ENCODE measurements at regions not wholly inside any gene's neighbourhood (a gene's known extent, or its start where the extent isn't known, plus 50 kb on each side); places are given as distances from the start of the nearest gene placed in this dataset.

- DNase-seq (ENCODE audit: low read depth, low spot score) = no peak
Observed at GRCh38 chr10:128614016-128614605, 487.9 kb upstream of the MKI67 start.

- DNase-seq (ENCODE audit: low read depth, low spot score) = no peak
Observed at GRCh38 chr10:128614802-128615553, 488.8 kb upstream of the MKI67 start.

GRCh38 chr10:128617532-128617931 lies 491.3 kb upstream of the MKI67 start:
- DNase-seq (ENCODE audit: low read depth, low spot score) = no peak

- no peak for DNase-seq (ENCODE audit: low read depth, low spot score)
Observed at GRCh38 chr10:128622706-128623105, 496.5 kb upstream of the MKI67 start.

GRCh38 chr10:128623776-128624175 lies 497.6 kb upstream of the MKI67 start:
- no peak for DNase-seq (ENCODE audit: low read depth, low spot score)

- no peak for DNase-seq (ENCODE audit: low read depth, low spot score)
Observed at GRCh38 chr10:128624656-128625530, 498.7 kb upstream of the MKI67 start.

- DNase-seq (ENCODE audit: low read depth, low spot score) = no peak
Observed at GRCh38 chr10:128625926-128626325, 499.7 kb upstream of the MKI67 start.

- no peak for DNase-seq (ENCODE audit: low read depth, low spot score)
Observed at GRCh38 chr10:128626397-128627000, 500.3 kb upstream of the MKI67 start.

- DNase-seq (ENCODE audit: low read depth, low spot score) = no peak
Observed at GRCh38 chr10:128627811-128628210, 501.6 kb upstream of the MKI67 start.

- DNase-seq (ENCODE audit: low read depth, low spot score) = no peak
Observed at GRCh38 chr10:128628252-128628651, 502.0 kb upstream of the MKI67 start.

GRCh38 chr10:128629111-128630096 lies 503.2 kb upstream of the MKI67 start:
- no peak for DNase-seq (ENCODE audit: low read depth, low spot score)

GRCh38 chr10:128630787-128631252 lies 504.6 kb upstream of the MKI67 start:
- no peak for DNase-seq (ENCODE audit: low read depth, low spot score)

GRCh38 chr10:128631801-128632241 lies 505.6 kb upstream of the MKI67 start:
- DNase-seq (ENCODE audit: low read depth, low spot score) = no peak

GRCh38 chr10:128632694-128633093 lies 506.5 kb upstream of the MKI67 start:
- no peak for DNase-seq (ENCODE audit: low read depth, low spot score)

- DNase-seq (ENCODE audit: low read depth, low spot score) = no peak
Observed at GRCh38 chr10:128633864-128634540, 507.8 kb upstream of the MKI67 start.

- no peak for DNase-seq (ENCODE audit: low read depth, low spot score)
Observed at GRCh38 chr10:128642023-128642422, 515.8 kb upstream of the MKI67 start.

- DNase-seq (ENCODE audit: low read depth, low spot score) = no peak
Observed at GRCh38 chr10:128642502-128642901, 516.3 kb upstream of the MKI67 start.

GRCh38 chr10:128643658-128644057 lies 517.4 kb upstream of the MKI67 start:
- no peak for DNase-seq (ENCODE audit: low read depth, low spot score)

GRCh38 chr10:128645486-128645885 lies 519.3 kb upstream of the MKI67 start:
- DNase-seq (ENCODE audit: low read depth, low spot score) = no peak

GRCh38 chr10:128646956-128647355 lies 520.7 kb upstream of the MKI67 start:
- no peak for DNase-seq (ENCODE audit: low read depth, low spot score)

Data from activated CD4-positive, CD25-positive, alpha-beta regulatory T cell treated with anti-CD3 and anti-CD28 coated beads, Interleukin-2, amount 50 U/mL, for 16 hours (primary cell).